Activated naive CD4-positive, alpha-beta T cell treated with anti-CD3 and anti-CD28 coated beads, Interleukin-2, amount 50 U/mL, for 72 hours (primary cell): ENCODE measurements at regions not wholly inside any gene's neighbourhood (a gene's known extent, or its start where the extent isn't known, plus 50 kb on each side); places are given as distances from the start of the nearest gene placed in this dataset.
"Not testable (repeated sequence)": the region's sequence is repeated elsewhere in the genome, so short reads cannot be mapped to it uniquely, and the experiment has no call there.

ENCODE experiments used
- ATAC-seq, 2 donors: fragments of 150-1000 bp; cut with Tn5 transposase; 2 replicates each; pipeline ENCODE4 v1.10.0; 2021; ENCODE audit warnings: mild to moderate bottlenecking in 2 of 2, moderate library complexity in 2 of 2
- DNase-seq, 2 donors: peaks; one replicate each; pipeline ENCODE4 v3.0.0; 2021 to 2022; ENCODE audit warnings: low spot score in 2 of 2
- H3K27ac Mint-ChIP-seq, 2 donors: one replicate each; pipeline ENCODE4 v1.8.0; 2022; ENCODE audit warnings: mild to moderate bottlenecking in 2 of 2, mixed read lengths in 2 of 2
- H3K36me3 Mint-ChIP-seq, 2 donors: one replicate each; pipeline ENCODE4 v1.8.0; 2022; ENCODE audit warnings: mixed read lengths in 2 of 2
- H3K9me3 Mint-ChIP-seq, 2 donors: one replicate each; pipeline ENCODE4 v1.8.0; 2022; ENCODE audit warnings: mixed read lengths in 2 of 2

DNA sequence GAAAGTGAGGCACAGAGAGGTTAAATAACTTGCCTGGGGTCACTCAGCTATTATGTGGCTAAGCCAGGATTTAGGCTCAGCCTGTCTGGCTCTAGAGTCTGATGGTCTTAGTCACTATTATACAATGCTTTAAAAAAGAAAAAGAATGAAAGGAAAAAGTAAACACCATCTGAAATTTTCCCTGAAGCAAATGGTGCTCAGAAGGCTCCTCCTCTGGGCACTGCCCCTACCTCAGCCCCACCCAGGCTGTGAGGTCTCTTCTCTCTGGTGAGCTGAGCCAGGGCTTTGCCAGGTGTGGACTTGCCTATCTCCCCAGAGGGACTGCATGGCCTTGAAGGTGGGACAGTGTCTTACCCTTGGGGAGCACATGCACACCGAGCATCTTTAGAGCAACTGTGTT, 117.5 kb upstream of the DYRK2 start:
- peaks cover 0 to 6% of the 10 kb centered on the region in 2 donors for H3K36me3 Mint-ChIP-seq
- H3K9me3 Mint-ChIP-seq, result peaks cover 3 to 9% of the 10 kb centered on the region in 2 donors
- no peak for DNase-seq
- no peak overlapping the region for H3K27ac Mint-ChIP-seq
- no peak for ATAC-seq

DNA sequence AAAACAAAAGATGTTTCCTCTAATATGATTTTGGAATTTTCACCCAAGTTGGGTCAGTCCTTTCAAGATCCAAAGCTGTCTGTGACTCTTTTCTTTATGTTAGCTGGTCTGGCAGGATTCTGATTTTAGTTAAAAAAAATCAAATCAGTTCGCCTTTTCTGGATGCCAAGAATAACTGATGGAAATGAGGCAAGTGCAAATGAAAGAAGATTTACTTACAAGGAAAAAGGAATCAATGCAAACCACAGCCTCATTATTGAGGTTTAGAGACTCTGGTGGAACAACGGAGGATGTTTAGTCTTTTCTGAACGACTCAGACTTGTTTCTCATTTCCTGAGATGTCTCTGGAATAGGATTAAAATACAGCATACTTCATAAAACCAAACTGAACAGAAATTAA, 117.0 kb upstream of the DYRK2 start:
- peaks cover 3 to 9% of the 10 kb centered on the region in 2 donors for H3K9me3 Mint-ChIP-seq
- DNase-seq (no peak), ATAC-seq (no peak)
- peaks cover 0 to 6% of the 10 kb centered on the region in 2 donors for H3K36me3 Mint-ChIP-seq
- no peak overlapping the region for H3K27ac Mint-ChIP-seq

DNA sequence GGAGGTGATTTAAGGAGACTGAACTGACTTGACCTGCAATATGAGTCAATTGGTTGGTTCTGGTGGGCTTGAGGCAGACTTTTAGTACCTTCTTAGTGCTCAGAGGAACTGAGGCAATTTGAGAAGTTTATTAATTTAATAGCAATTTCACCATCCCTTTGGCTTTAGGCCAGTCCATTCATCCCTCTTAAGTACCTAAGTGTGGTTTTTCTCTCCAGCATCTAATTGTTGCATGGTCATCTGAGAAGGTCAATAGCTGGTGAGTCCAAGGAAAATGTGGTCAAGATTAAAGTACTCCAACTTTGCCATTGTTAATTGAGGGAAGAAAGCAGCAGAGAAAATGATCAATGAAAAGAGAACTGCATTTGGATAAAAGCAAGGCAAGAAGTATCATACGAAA, 115.4 kb upstream of the DYRK2 start:
- Mint-ChIP-seq H3K36me3 (peaks cover 0 to 6% of the 10 kb centered on the region in 2 donors), H3K9me3 (peaks cover 3 to 9% of the 10 kb centered on the region in 2 donors), H3K27ac (no peak overlapping the region)
- no peak for DNase-seq
- ATAC-seq, result no peak

DNA sequence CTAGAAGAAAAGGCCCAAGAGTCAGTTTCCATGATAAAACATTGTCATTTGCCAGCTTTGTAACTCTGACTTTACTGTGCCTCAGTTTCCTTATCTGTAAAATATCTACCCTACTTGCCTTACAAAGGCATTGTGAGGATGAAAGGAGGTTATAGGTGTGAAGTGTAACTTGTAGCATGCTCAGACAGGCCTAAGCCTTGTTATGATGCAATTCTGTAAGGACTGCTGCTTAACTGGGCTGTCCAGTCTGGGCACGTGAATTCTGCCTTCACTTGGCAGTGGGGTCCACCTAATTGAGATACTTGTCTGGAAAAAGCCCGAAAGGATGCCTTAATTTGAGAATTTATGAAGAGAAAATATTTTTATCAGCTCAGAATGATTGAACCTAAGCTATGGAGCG, 114.5 kb upstream of the DYRK2 start:
- Mint-ChIP-seq H3K27ac (no peak overlapping the region), H3K36me3 (peaks cover 0 to 6% of the 10 kb centered on the region in 2 donors), H3K9me3 (peaks cover 3 to 9% of the 10 kb centered on the region in 2 donors)
- no peak for ATAC-seq
- DNase-seq, result no peak

DNA sequence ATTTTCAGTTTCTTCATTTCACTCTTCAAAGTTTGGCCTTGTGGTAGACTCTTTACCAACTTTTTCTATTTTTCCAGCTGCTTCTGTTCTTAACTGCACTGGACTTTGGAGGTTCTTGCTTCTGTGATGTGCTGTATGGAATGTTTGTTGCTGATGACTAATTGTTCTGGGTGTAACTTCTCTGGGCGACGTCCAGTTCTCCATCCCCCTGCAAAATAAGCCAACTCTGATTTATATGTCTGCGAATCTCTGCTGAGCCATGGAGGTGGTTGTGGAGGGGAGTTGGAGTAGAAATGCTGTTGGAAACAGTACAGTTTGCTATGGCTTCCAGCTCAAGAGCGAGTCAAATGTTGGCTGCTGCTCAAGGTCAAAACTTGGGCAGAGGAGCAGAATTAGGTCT, 113.9 kb upstream of the DYRK2 start:
- DNase-seq, result no peak
- Mint-ChIP-seq H3K9me3 (peaks cover 3 to 9% of the 10 kb centered on the region in 2 donors), H3K27ac (no peak overlapping the region), H3K36me3 (peaks cover 0 to 4% of the 10 kb centered on the region in 2 donors)
- ATAC-seq, result no peak

DNA sequence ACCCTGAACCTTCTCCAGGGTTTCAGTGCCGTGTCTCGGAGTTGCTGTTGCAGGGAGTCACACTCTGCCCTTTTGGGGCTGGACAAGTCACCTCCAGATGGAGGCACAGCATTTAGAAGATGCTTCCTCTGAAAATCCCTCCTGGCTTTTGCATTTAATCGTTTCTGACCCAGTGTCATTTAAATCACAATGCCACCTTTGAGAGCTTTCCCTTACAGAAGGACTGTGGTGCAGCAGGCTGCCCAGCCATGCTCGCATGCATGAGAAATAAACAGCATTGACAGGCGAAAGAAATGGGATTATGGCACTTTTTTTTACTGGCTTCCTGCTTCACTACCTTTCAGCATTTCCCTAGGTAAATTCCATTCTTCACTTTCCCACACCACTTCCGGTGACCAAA, 113.4 kb upstream of the DYRK2 start:
- H3K36me3 Mint-ChIP-seq, result no peaks in the 10 kb centered on the region
- DNase-seq, result no peak
- ATAC-seq, result no peak
- H3K27ac Mint-ChIP-seq, result no peak overlapping the region
- H3K9me3 Mint-ChIP-seq, result peaks cover 3 to 6% of the 10 kb centered on the region in 2 donors

DNA sequence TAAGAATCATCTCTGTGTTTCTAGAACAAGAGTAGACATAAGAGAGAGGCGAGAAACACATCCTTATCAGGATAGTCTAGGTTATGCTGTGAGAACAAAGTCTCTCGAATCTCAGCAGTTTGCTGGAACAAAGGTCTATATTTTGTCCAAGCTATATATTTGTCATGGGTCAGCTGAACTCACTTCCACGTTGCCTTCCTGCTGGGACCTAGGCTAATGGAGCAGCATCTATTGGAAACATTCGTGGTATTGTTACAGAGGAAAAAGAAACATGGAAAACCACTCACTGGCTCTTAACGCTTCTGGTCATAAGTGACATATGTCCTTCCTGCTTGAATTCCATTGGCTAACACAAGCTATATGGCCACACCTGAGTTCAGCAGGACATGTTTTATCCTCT, 112.6 kb upstream of the DYRK2 start:
- no peak for DNase-seq
- H3K9me3 Mint-ChIP-seq, result peaks cover 0 to under 1% of the 10 kb centered on the region in 2 donors

DNA sequence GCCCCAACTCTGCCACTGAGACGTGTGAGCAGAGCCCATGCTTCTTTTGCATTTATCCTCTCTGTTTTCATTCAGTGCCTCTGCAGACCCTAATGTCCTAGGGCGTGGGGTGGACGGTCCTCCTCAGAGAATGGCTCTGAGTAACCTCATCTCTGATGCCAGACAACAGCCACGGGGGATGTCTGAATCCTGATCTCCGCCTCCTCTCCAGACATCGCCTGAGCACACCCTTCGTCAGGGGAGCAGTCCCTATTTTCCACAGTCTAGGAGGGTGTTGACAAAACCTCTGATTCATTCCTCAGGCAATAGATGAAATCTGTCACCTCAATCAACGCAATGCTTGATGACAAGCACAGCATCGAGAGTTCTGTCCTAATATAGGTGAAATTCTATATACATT, 109.2 kb upstream of the DYRK2 start:
- H3K9me3 Mint-ChIP-seq, result peaks cover 0 to 8% of the 10 kb centered on the region in 2 donors
- ATAC-seq, result no peak
- no peak overlapping the region for H3K27ac Mint-ChIP-seq
- no peaks in the 10 kb centered on the region for H3K36me3 Mint-ChIP-seq
- DNase-seq, result no peak

More for the DNA sequence above, 112.6 kb upstream of the DYRK2 start:
- no peaks in the 10 kb centered on the region for H3K36me3 Mint-ChIP-seq
- ATAC-seq, result no peak
- H3K27ac Mint-ChIP-seq, result no peak overlapping the region

DNA sequence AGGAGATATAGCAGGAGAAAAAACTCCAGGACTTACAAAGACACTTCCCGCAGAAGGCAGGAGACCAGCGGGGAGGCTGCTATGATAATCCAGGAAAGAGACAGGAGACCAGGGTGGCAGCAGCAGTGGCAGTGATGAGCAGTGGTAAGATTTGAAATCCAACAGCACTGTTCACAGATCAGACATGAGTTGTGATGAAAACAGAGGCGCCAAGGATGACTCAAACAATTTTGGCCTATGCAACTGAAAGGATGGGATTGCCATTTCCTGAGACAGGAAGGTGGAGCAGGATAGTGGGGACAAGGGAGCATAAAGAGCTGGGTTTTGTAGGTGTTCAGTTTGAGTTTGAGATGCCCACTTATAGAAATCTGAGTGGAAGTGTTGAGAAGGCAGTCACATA, 108.6 kb upstream of the DYRK2 start:
- H3K36me3 Mint-ChIP-seq, result no peaks in the 10 kb centered on the region
- peaks cover 0 to 8% of the 10 kb centered on the region in 2 donors for H3K9me3 Mint-ChIP-seq
- DNase-seq (no peak), ATAC-seq (no peak)
- no peak overlapping the region for H3K27ac Mint-ChIP-seq

DNA sequence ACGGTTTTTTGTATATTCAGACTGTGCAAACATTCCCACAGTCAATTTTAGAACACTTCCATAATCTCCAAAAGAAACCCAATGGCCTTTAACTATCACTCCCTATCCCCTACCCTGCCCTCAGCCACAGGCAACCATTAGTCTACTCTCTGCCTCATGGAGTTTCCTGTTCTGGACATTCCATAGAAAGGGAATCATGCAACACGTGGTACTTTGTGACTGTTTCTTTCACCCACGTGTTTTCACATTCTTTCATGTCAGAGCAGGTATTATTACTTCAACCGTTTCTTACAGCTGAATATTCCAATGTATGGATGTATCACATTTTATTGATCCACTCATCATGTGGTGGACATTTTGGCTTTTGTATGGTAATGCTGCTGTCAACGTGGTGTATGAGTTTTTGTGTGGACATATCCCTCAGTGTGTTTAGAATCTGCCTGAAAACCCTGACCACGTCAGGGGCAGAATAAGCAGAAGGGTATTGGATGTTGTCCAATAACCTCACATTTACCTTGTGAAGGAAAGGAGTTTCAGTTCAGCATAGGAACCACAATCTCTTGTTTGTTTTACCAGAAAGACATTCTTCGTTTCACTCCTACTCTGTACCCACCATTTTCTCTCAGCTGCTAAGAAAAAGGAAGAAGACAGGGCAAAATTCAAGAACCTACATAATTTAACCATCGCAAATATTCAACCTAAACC, 107.5 kb upstream of the DYRK2 start:
- Mint-ChIP-seq H3K27ac (no peak overlapping the region), H3K9me3 (peaks cover 0 to 8% of the 10 kb centered on the region in 2 donors)
- ATAC-seq, result no peak

DNA sequence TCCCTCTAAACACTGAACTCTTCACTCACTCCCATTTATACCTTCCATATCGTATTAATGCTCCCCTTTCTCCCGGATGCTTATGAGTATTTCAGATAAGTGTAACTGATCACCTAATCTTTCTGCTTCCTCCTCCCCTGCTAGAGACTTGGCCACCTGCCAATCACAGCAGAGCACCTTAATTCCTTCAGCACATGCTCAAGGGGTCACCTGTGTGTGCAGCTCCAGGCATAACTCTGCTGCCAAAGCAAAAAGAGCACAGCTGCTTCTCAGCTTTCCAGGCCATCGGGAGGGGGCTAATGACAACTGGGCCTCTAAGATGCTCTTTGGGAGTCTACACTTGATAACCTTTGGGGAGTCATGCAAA, 106.9 kb upstream of the DYRK2 start:
- DNase-seq (no peak), ATAC-seq (no peak)
- peaks cover 0 to 8% of the 10 kb centered on the region in 2 donors for H3K9me3 Mint-ChIP-seq
- H3K36me3 Mint-ChIP-seq, result no peaks in the 10 kb centered on the region
- H3K27ac Mint-ChIP-seq, result no peak overlapping the region

More for the DNA sequence above, 107.5 kb upstream of the DYRK2 start:
- H3K36me3 Mint-ChIP-seq, result no peaks in the 10 kb centered on the region
- DNase-seq, result no peak

DNA sequence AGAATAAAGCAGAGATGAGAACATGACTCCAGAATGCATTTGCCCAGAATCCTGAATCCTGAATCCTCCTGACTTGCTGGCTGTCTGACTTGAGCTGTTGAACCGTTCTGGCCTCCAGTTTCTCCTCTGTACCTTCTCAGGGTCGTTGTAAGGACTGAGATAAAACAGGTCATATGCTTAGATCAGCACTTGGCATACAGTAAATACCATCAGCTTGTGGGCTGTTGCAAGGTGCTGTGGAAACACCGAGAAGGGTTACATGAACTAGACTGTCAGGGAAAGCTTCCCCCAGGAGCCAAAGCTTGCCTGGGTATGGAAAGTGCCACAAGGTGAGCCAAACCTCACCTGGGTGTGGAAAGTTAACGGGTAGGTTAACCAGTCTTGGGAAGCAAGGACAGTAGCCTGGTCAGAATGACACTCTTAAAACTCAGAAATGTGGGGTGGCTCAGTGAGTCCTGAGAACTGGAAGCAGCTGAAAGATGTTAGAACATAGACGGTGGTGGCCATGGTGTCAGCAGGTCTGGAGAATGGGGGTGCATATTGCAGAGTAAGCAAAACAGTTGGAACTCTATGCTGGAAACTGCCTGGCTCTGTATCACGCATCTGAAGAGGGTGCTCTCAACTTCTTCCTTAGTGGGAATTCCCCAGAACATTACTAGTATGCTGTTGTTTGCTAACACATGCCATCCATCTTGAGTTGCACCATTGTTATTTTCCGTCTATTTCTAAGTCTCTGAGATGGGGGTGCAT, 105.3 kb upstream of the DYRK2 start:
- H3K36me3 Mint-ChIP-seq, result no peaks in the 10 kb centered on the region
- H3K9me3 Mint-ChIP-seq, result peaks cover 0 to 8% of the 10 kb centered on the region in 2 donors
- no peak overlapping the region for H3K27ac Mint-ChIP-seq
- ATAC-seq (no peak), DNase-seq (no peak)

DNA sequence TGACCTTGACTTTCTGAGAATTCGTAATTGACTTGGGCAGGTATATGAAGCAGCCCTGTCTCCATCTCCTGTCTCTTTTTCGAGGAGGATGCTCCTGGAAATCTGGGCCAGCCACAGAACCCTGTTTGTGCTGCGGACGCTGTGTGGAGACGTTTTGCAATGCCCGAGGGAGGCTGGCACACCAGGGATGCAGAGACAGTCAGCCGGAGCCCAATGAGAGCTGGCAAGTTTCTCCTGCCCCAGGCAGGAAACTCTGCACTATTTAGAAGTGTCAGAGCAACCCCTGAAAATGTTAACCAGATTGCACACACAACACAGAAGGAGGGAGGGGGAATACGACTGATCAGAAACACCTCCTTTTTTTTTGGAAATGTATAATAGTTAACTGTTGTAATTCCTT, 103.2 kb upstream of the DYRK2 start:
- Mint-ChIP-seq H3K36me3 (no peaks in the 10 kb centered on the region), H3K9me3 (peaks cover 0 to 8% of the 10 kb centered on the region in 2 donors), H3K27ac (no peak overlapping the region)
- no peak for DNase-seq
- ATAC-seq, result no peak

DNA sequence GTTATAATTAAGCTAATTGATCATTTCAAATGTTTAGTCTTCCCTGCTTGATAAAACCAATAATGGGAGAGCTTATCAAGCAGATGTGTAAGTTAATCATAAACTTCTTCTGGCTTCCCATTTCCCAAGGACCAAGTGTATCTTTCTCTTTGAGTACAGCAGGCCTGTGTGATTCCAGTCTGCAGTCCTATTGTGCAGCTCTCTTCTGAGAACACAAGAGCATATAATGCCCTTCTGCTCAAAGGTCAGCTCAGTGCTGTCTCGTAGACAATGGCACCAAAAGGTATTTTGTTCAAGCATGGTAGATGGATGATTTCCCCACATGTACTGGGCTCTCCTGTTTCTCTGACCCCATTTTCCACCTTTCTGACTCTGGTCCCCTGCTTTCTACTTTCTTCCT, 101.8 kb upstream of the DYRK2 start:
- DNase-seq (no peak), ATAC-seq (no peak)
- Mint-ChIP-seq H3K27ac (no peak overlapping the region), H3K9me3 (peaks cover 5 to 6% of the 10 kb centered on the region in 2 donors), H3K36me3 (peaks cover 0 to 14% of the 10 kb centered on the region in 2 donors)

DNA sequence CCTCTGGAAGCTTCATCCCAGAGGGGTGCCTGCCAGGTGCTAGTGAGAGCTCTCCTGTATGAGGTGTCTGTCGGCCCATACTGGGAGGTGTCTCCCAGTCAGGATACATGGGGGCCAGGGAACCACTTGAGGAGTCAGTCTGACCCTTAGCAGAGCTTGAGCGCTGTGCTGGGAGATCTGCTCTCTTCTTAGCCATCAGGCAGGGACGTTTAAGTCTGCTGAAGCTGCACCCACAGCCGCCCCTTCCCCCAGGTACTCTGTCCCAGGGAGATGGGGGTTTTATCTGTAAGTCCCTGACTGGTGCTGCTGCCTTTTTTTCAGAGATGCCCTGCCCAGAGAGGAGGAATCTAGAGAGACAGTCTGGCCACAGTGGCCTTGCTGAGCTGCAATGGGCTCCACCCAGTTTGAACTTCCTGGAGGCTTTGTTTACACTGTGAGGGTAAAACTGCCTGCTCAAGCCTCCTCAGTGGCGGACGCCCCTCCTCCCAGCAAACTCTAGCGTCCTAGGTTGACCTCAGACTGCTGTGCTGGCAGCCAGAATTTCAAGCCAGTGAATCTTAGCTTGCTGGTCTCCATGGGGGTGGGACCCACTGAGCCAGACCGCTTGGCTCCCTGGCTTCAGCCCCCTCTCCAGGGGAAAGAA, 93.3 kb upstream of the DYRK2 start:
- not testable (repeated sequence) for H3K27ac Mint-ChIP-seq, ATAC-seq, DNase-seq
- H3K9me3 Mint-ChIP-seq, result peaks cover 6 to 12% of the 10 kb centered on the region in 2 donors
- H3K36me3 Mint-ChIP-seq, result peaks cover 11 to 27% of the 10 kb centered on the region in 2 donors

DNA sequence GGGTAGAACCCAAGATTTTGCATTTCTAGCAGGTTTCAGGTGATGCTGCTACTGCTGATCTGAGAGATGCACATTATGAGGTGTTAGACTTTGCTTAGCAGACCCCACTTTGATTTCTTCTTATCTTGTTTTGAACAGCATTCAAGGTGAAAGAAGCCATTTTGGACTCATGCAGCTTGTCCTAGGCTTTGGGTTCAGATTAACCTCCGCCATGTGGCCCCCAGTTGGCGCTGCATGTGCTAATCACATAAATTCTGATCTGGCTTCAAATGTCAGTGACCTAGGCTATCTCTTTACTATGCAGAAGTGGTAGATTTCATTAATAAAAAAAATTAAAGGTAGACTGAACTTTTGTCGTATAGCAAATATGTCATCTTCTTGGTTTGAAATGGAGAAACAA, 89.8 kb upstream of the DYRK2 start:
- H3K9me3 Mint-ChIP-seq, result peaks cover 0 to 21% of the 10 kb centered on the region in 2 donors
- no peak for ATAC-seq
- H3K27ac Mint-ChIP-seq, result no peak overlapping the region
- H3K36me3 Mint-ChIP-seq, result peaks cover 12 to 15% of the 10 kb centered on the region in 2 donors
- no peak for DNase-seq

DNA sequence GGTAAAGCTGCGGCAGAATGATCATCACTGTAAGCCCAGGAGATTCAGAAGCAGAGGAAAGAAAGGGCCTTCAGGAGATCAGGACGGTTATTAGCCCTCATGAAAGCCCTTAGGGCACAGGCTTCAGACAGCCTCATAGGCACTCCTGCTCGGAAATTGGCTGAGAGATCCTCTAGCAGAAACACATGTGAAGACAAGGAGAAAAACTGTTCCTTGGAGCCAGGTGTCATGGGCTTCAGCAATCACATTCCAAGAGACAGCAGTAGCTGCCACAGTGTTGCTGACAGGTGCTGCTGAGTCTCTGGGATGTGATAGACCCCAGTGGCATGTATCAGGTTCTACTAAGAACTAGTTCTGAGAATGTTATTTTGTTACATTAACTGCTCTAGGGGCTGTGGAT, 88.8 kb upstream of the DYRK2 start:
- Mint-ChIP-seq H3K36me3 (peaks cover 12 to 16% of the 10 kb centered on the region in 2 donors), H3K9me3 (peaks cover 0 to 21% of the 10 kb centered on the region in 2 donors), H3K27ac (no peak overlapping the region)
- ATAC-seq, result no peak
- no peak for DNase-seq
